OCI-LY7 (cell line): ENCODE measurements at regions not wholly inside any gene's neighbourhood (a gene's known extent, or its start where the extent isn't known, plus 50 kb on each side); places are given as distances from the start of the nearest gene placed in this dataset.

Experiments
- BruUV-seq: library from RNA; stranded (reverse); fragments of 400-500 nt; replicated peaks from 2 replicates; lab custom pipeline; 2021; lab: Mats Ljungman, UMichigan
- CTCF ChIA-PET: fragments of 300-600 bp; sonication (Branson Sonifier 250); formaldehyde crosslinking; loops from one replicate; lab custom pipeline; 2022; ENCODE audit warnings: antibody characterized with exemption; ENCODE audit not compliant: unreplicated experiment; lab: Charles Lee
- POLR2A ChIA-PET: fragments of 300-600 bp; sonication (Branson Sonifier 250); formaldehyde crosslinking; loops from one replicate; lab custom pipeline; 2022; ENCODE audit warnings: antibody characterized with exemption; lab: Charles Lee
- DNase-seq: peaks from one replicate; pipeline ENCODE4 v3.0.0-alpha.2; 2015; ENCODE audit warnings: low spot score
- H2AFZ ChIP-seq: fragments of 200-600 bp; sonication (generic), shearing (Covaris generic); 2 replicates; pipeline ENCODE4 v1.6.1; 2014; ENCODE audit warnings: mild to moderate bottlenecking, antibody characterized with exemption, low read length, moderate library complexity
- H3K27ac ChIP-seq: fragments of 200-600 bp; sonication (generic); 2 replicates; pipeline ENCODE4 v1.5.1; 2014; ENCODE audit warnings: mixed run types, low read depth, mild to moderate bottlenecking, moderate library complexity, low read length, inconsistent platforms; ENCODE audit not compliant: poor library complexity, severe bottlenecking
- H3K36me3 ChIP-seq: fragments of 200-600 bp; sonication (generic); 2 replicates; pipeline ENCODE4 v1.6.1; 2014; ENCODE audit warnings: mild to moderate bottlenecking, antibody characterized with exemption, low read length, moderate library complexity, mixed read lengths; ENCODE audit not compliant: insufficient read depth
- H3K4me1 ChIP-seq: fragments of 200-600 bp; sonication (generic); 2 replicates; pipeline ENCODE4 v1.5.1; 2014; ENCODE audit warnings: mild to moderate bottlenecking, low read length; ENCODE audit not compliant: insufficient read depth, poor library complexity, severe bottlenecking
- H3K4me2 ChIP-seq: fragments of 200-600 bp; sonication (generic); 2 replicates; pipeline ENCODE4 v1.6.1; 2014; ENCODE audit warnings: mild to moderate bottlenecking, low read length
- H3K4me3 ChIP-seq: fragments of 200-600 bp; sonication (generic); 2 replicates; pipeline ENCODE4 v1.5.1; 2014; ENCODE audit warnings: mild to moderate bottlenecking, low read depth, low read length; ENCODE audit not compliant: poor library complexity, severe bottlenecking
- H3K79me2 ChIP-seq: fragments of 200-600 bp; sonication (generic); 2 replicates; pipeline ENCODE4 v1.6.1; 2016; ENCODE audit warnings: low read depth, mild to moderate bottlenecking, low read length, moderate library complexity, mixed read lengths; ENCODE audit not compliant: insufficient read depth
- H3K9me2 ChIP-seq: fragments of 200-600 bp; sonication (generic); 2 replicates; pipeline ENCODE4 v1.6.1; 2016; ENCODE audit warnings: mild to moderate bottlenecking, low read length, mixed read lengths; ENCODE audit not compliant: insufficient read depth
- H3K9me3 ChIP-seq: fragments of 200-600 bp; sonication (generic); 2 replicates; pipeline ENCODE4 v1.6.1; 2014; ENCODE audit warnings: mild to moderate bottlenecking, mixed run types, low read length, mixed read lengths
- H4K20me1 ChIP-seq: fragments of 200-600 bp; sonication (generic); 2 replicates; pipeline ENCODE4 v1.6.1; 2014; ENCODE audit warnings: mild to moderate bottlenecking, antibody characterized with exemption, low read length, moderate library complexity, mixed read lengths; ENCODE audit not compliant: insufficient read depth
- EZH2phosphoT487 ChIP-seq: fragments of 200-600 bp; sonication (generic); IDR thresholded peaks from 2 replicates; pipeline ENCODE4 v1.6.1; 2018; ENCODE audit warnings: low read depth, borderline replicate concordance, mild to moderate bottlenecking, mixed run types, antibody characterized with exemption, low read length, moderate library complexity, mixed read lengths
- intact Hi-C: fragments of 100-400 bp; cut with micrococcal nuclease; formaldehyde crosslinking; loops from one replicate; pipeline ENCODE4 v1.10.0; 2022; ENCODE audit not compliant: unreplicated experiment
- TF ChIP-seq, protein P1 (sequence below): fragments of 200-600 bp; sonication (generic); conservative IDR thresholded peaks from 2 replicates; pipeline ENCODE4 v1.5.1; 2014; ENCODE audit warnings: mild to moderate bottlenecking, antibody characterized with exemption, low read length, moderate library complexity, mixed read lengths

GRCh38 chr15:84103345-84103744 is 132.2 kb upstream of the GOLGA6L4 start:
- H3K4me3 ChIP-seq, result no peak overlapping the region
- no peaks in the 10 kb centered on the region for H4K20me1 ChIP-seq
- ChIA-PET POLR2A (no interaction called here), CTCF (no interaction called here)
- no peaks in the 10 kb centered on the region for H3K9me2 ChIP-seq
- H3K27ac ChIP-seq, result no peak overlapping the region
- DNase-seq, result no peak
- no peaks in the 10 kb centered on the region for H3K9me3 ChIP-seq
- BruUV-seq, result no TSS peak
- intact Hi-C loops, result no loop called here
- no peak overlapping the region for H2AFZ ChIP-seq
- TF ChIP-seq, protein P1, sequence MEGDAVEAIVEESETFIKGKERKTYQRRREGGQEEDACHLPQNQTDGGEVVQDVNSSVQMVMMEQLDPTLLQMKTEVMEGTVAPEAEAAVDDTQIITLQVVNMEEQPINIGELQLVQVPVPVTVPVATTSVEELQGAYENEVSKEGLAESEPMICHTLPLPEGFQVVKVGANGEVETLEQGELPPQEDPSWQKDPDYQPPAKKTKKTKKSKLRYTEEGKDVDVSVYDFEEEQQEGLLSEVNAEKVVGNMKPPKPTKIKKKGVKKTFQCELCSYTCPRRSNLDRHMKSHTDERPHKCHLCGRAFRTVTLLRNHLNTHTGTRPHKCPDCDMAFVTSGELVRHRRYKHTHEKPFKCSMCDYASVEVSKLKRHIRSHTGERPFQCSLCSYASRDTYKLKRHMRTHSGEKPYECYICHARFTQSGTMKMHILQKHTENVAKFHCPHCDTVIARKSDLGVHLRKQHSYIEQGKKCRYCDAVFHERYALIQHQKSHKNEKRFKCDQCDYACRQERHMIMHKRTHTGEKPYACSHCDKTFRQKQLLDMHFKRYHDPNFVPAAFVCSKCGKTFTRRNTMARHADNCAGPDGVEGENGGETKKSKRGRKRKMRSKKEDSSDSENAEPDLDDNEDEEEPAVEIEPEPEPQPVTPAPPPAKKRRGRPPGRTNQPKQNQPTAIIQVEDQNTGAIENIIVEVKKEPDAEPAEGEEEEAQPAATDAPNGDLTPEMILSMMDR, result no peak
- no peak for TF ChIP-seq EZH2phosphoT487
- H3K79me2 ChIP-seq, result no peaks in the 10 kb centered on the region
- H3K4me1 ChIP-seq, result peaks cover 8% of the 10 kb centered on the region
- no peaks in the 10 kb centered on the region for H3K36me3 ChIP-seq
- H3K4me2 ChIP-seq, result no peak overlapping the region

DNA sequence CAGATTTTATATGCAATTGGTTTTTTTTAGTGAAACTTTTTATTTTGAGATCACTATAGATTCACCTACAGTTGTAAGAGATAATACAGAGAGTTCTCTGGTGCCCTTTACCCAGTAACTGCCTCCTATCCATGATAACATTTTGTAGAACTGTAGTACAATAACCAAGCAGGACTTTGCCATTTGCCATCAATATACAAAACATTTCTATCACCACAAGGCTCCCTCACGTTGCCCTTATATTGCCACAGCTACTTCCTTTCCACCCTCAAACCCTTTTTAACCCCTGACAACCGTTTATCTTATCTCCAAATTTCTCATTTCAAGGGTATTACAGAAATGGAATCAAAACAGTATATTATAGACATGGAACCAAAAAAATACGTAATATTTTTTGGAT is 130.7 kb upstream of the GOLGA6L4 start:
- Histone ChIP-seq H2AFZ (no peak overlapping the region), H3K79me2 (no peaks in the 10 kb centered on the region), H3K36me3 (no peaks in the 10 kb centered on the region), H4K20me1 (no peaks in the 10 kb centered on the region), H3K9me3 (no peaks in the 10 kb centered on the region), H3K4me1 (no peaks in the 10 kb centered on the region), H3K4me2 (no peak overlapping the region), H3K27ac (no peak overlapping the region), H3K9me2 (no peaks in the 10 kb centered on the region), H3K4me3 (no peak overlapping the region)
- no peak for TF ChIP-seq EZH2phosphoT487
- TF ChIP-seq, protein P1, result no peak
- POLR2A ChIA-PET, result no interaction called here
- CTCF ChIA-PET, result no interaction called here
- intact Hi-C loops, result no loop called here
- DNase-seq, result no peak
- no TSS peak for BruUV-seq

GRCh38 chr15:84108728-84109127 is 126.8 kb upstream of the GOLGA6L4 start:
- H3K4me3 ChIP-seq, result no peak overlapping the region
- intact Hi-C loops, result no loop called here
- no peaks in the 10 kb centered on the region for H3K36me3 ChIP-seq
- H3K4me1 ChIP-seq, result no peaks in the 10 kb centered on the region
- no peaks in the 10 kb centered on the region for H3K79me2 ChIP-seq
- ChIA-PET CTCF (no interaction called here), POLR2A (no interaction called here)
- TF ChIP-seq, protein P1, result 0 out of 2 replicates have a peak, but pooled peaks have one; percentile 18
- TF ChIP-seq EZH2phosphoT487, result no peak
- H3K9me2 ChIP-seq, result no peaks in the 10 kb centered on the region
- H2AFZ ChIP-seq, result no peak overlapping the region
- no peaks in the 10 kb centered on the region for H4K20me1 ChIP-seq
- H3K27ac ChIP-seq, result no peak overlapping the region
- BruUV-seq, result no TSS peak
- no peaks in the 10 kb centered on the region for H3K9me3 ChIP-seq
- no peak for DNase-seq
- H3K4me2 ChIP-seq, result no peak overlapping the region
